PC-9 (cell line): ENCODE measurements at regions not wholly inside any gene's neighbourhood (a gene's known extent, or its start where the extent isn't known, plus 50 kb on each side); places are given as distances from the start of the nearest gene placed in this dataset.

Experiments
- EZH2 ChIP-seq: fragments of 200-600 bp; sonication (generic); IDR thresholded peaks from 2 replicates; pipeline ENCODE4 v1.8.0; 2017; ENCODE audit warnings: antibody characterized with exemption, low read depth
- TF ChIP-seq, protein P1 (sequence below): fragments of 200-600 bp; sonication (generic); conservative IDR thresholded peaks from 2 replicates; pipeline ENCODE4 v1.6.1; 2017; ENCODE audit warnings: mixed run types, antibody characterized with exemption, mild to moderate bottlenecking, moderate library complexity

DNA sequence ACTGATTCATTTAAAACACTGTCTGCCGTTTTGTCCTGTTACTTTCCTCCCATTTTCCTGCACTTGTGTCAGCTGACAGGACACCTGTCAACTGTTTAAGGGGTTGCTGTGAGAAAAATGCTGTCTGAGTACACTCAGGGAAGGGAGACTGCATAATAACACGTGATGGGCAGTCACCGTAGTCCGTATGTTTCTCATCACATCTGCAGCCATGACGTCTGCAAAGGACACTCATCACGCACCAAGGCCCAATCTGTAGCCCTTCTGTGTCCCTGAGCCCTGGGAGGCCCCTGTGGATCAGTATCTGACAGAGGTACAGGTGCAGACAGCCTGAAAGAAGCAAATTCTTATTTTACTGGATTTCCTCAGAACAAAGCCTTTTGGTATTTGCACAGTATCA lies 396.3 kb downstream of the YTHDC2 start:
- TF ChIP-seq, protein P1, sequence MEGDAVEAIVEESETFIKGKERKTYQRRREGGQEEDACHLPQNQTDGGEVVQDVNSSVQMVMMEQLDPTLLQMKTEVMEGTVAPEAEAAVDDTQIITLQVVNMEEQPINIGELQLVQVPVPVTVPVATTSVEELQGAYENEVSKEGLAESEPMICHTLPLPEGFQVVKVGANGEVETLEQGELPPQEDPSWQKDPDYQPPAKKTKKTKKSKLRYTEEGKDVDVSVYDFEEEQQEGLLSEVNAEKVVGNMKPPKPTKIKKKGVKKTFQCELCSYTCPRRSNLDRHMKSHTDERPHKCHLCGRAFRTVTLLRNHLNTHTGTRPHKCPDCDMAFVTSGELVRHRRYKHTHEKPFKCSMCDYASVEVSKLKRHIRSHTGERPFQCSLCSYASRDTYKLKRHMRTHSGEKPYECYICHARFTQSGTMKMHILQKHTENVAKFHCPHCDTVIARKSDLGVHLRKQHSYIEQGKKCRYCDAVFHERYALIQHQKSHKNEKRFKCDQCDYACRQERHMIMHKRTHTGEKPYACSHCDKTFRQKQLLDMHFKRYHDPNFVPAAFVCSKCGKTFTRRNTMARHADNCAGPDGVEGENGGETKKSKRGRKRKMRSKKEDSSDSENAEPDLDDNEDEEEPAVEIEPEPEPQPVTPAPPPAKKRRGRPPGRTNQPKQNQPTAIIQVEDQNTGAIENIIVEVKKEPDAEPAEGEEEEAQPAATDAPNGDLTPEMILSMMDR, result no peak
- no peak for TF ChIP-seq EZH2
